Karpas-422 (cell line): ENCODE measurements at regions not wholly inside any gene's neighbourhood (a gene's known extent, or its start where the extent isn't known, plus 50 kb on each side); places are given as distances from the start of the nearest gene placed in this dataset.

Experiments
- DNase-seq: peaks from one replicate; pipeline ENCODE4 v3.0.0-alpha.2; 2015
- H2AFZ ChIP-seq: fragments of 200-600 bp; sonication (generic); 2 replicates; pipeline ENCODE4 v1.6.1; 2014; ENCODE audit warnings: antibody characterized with exemption, low read length, mixed read lengths
- H3K27ac ChIP-seq: fragments of 200-600 bp; sonication (generic); 2 replicates; pipeline ENCODE4 v1.5.1; 2014; ENCODE audit warnings: mild to moderate bottlenecking, low read length, moderate library complexity
- H3K27me3 ChIP-seq: fragments of 200-600 bp; sonication (generic); 2 replicates; pipeline ENCODE4 v1.6.1; 2014; ENCODE audit warnings: low read length, mixed read lengths
- H3K36me3 ChIP-seq: fragments of 200-600 bp; sonication (generic); 2 replicates; pipeline ENCODE4 v1.6.1; 2014; ENCODE audit warnings: low read length, mixed read lengths; ENCODE audit not compliant: insufficient read depth
- H3K4me1 ChIP-seq: fragments of 200-600 bp; sonication (generic); 2 replicates; pipeline ENCODE4 v1.6.1; 2014; ENCODE audit warnings: mild to moderate bottlenecking, low read length, mixed read lengths
- H3K4me2 ChIP-seq: fragments of 200-600 bp; sonication (generic); 2 replicates; pipeline ENCODE4 v1.6.1; 2014; ENCODE audit warnings: low read length, low read depth, mild to moderate bottlenecking; ENCODE audit not compliant: poor library complexity, severe bottlenecking
- H3K4me3 ChIP-seq: fragments of 200-600 bp; sonication (generic); 2 replicates; pipeline ENCODE4 v1.5.1; 2014; ENCODE audit warnings: mild to moderate bottlenecking, antibody characterized with exemption, low read length, mixed read lengths
- H3K79me2 ChIP-seq: fragments of 200-600 bp; sonication (generic); 2 replicates; pipeline ENCODE4 v1.6.1; 2014; ENCODE audit warnings: mild to moderate bottlenecking, low read length, mixed read lengths
- H3K9ac ChIP-seq: fragments of 200-600 bp; sonication (generic); 2 replicates; pipeline ENCODE4 v1.6.0; 2014; ENCODE audit warnings: low read length
- H3K9me2 ChIP-seq: fragments of 200-600 bp; sonication (generic), shearing (Covaris generic); replicated peaks from 2 replicates; pipeline ENCODE4 v1.6.0; 2014; ENCODE audit warnings: mild to moderate bottlenecking, low read length, moderate library complexity; ENCODE audit not compliant: insufficient read depth
- H3K9me3 ChIP-seq: fragments of 300-700, 200-600 bp; sonication (generic); 2 replicates; pipeline ENCODE4 v1.6.1; 2014; ENCODE audit warnings: low read length, mixed read lengths
- H4K20me1 ChIP-seq: fragments of 200-600 bp; sonication (generic); 2 replicates; pipeline ENCODE4 v1.6.1; 2014; ENCODE audit warnings: mild to moderate bottlenecking, antibody characterized with exemption, low read length, low read depth; ENCODE audit not compliant: insufficient read depth

DNA sequence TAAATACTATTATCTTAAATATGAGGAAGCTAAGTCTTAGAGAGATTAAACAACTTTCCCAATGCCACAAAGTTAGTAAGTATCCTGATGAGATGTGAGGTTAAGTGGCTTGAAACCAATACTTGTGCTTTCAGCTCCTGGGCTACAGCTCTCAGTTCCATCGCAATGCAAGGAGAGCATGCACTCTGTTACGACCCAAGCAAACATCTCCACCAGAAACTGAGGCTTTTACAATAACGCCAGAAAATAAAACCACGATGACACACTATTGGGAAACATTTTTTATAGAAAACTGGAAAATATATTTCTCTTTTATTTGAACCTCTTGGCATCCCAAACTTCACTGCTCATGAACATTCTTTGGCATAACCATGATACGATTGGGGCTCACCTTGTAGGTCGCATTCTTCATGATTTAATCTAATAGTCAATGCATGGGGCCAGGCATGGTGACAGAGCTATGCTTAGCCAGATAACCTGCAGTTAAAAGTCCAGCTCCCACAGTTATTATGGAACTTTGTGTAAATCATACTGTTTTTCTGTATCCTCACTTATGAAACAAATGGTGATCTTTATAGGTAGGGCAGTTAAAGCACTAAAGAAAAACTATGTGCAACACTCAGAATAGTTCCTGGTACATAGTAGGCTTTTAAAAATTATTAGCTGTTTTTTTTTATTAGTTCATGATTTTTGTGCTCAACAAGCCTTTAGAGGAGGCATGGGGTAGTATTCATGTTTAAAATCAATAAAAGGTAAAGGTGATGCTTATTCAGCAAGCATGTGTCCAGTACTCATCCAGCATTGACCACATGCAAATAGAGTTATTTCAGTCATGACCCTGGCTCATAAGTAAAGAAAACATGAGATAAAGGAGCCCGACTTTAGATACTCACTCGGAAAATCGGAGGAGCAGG is 238.3 kb upstream of the TRIB2 start:
- Histone ChIP-seq H3K4me2 (no peak overlapping the region), H3K9ac (no peak overlapping the region), H4K20me1 (no peaks in the 10 kb centered on the region), H3K9me3 (no peaks in the 10 kb centered on the region), H3K4me3 (no peak overlapping the region), H3K4me1 (no peaks in the 10 kb centered on the region), H3K79me2 (no peaks in the 10 kb centered on the region), H3K9me2 (no peaks in the 10 kb centered on the region), H3K36me3 (no peaks in the 10 kb centered on the region), H3K27ac (no peak overlapping the region), H2AFZ (no peak overlapping the region), H3K27me3 (no peaks in the 10 kb centered on the region)
- DNase-seq, result no peak

DNA sequence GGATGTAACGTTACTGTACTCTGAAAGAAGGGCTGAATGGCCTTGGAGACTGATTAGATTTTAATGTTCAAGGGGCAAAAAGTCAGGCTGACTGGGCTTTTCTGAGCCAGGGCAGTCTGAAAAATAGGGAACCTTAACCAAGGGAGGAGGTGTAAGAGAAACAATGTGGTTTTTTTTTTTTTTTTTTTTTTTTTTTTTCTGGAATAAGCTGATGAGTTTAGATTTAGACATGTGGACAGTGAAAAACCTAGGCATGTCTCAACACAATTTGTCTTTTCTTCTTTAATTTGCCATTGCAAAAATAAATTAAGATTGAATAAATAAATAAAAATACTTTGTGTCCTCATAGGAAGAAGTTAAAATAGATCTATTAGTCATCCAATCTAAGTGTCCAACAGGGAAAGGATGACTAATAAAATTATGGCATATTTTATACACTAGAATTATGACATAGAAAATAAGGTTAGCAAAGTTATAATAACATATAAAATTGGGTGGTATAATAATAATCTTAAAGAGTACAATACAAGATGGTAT is 237.6 kb upstream of the TRIB2 start:
- no peak for DNase-seq
- H3K4me2 ChIP-seq, result no peak overlapping the region
- H3K4me1 ChIP-seq, result no peaks in the 10 kb centered on the region

DNA sequence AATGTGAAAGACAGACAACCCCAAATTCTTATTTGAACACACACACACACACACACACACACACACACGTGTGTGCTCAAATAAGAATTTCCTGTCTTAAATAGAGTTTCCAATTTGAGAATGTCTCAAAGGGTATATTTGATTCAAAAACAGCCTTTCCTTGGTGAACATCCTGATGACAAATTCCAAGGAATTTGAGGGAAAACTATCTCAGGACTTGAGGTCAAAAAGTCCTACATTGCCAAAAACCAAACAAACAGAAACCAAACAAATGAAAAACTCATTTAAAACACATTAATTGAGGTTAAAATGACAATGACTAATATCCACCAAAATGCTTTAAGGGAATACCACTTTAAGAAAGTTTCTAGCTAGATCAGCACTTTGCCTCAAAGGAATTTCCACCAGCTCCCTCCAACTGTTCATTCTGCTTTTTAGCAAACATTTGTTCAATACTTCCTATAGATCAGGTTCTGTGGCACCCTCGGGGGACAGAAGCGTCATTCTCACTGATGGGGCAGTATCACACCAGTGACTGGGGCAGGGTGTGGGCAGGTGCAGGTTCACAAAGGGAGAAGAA is 232.1 kb upstream of the TRIB2 start:
- H3K4me1 ChIP-seq, result peaks cover 15% of the 10 kb centered on the region

More for the DNA sequence above, 237.6 kb upstream of the TRIB2 start:
- no peaks in the 10 kb centered on the region for H3K79me2 ChIP-seq
- no peaks in the 10 kb centered on the region for H3K36me3 ChIP-seq
- H3K9ac ChIP-seq, result no peak overlapping the region
- H2AFZ ChIP-seq, result no peak overlapping the region
- no peak overlapping the region for H3K4me3 ChIP-seq
- H4K20me1 ChIP-seq, result no peaks in the 10 kb centered on the region
- no peaks in the 10 kb centered on the region for H3K27me3 ChIP-seq
- no peak overlapping the region for H3K27ac ChIP-seq
- H3K9me3 ChIP-seq, result no peaks in the 10 kb centered on the region
- no peaks in the 10 kb centered on the region for H3K9me2 ChIP-seq

DNA sequence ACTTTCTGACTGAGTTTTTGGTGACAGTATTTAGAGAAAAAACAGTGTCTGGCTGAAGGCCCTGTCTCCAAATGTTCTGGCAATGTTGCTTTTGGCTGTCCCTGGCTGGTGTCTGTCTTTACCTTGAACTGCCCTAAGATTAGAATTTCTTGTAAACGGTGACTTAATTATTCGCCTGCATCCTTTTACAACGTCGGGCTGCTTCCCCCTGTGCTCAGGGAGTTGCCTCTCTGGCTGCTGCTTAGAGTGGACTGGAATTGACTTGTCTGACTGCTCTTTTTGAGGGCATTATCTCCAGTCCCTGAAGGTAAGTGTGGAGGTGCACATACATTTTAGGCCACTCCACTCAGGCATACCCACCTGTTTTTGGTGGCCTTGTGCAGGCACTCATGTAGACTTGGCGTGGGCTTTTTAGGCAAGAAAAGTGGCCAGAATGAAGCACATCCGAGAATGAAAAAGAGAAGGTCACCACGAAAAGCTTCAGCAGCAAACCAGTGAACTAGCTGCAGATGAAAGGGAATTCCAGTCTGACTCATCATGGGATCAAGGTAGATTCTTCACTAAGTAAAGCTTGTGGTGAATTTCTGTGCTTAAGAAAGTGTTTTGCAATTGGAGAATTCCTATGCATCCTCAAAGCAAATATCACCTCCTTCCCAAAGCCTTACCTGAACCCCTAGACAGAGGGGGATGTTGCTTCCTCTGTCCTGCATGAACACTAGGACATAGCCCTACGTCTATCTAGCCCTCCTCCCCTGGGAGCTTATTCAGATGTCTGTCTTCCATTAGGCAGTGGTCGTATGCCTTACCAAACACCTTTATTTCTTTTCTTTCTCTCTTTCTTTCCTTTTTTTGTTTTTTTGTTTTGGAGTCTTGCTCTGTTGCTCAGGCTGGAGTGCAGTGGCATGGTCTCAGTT is 230.3 kb upstream of the TRIB2 start:
- H4K20me1 ChIP-seq, result no peaks in the 10 kb centered on the region
- H3K4me1 ChIP-seq, result peaks cover 15% of the 10 kb centered on the region

More for the DNA sequence above, 232.1 kb upstream of the TRIB2 start:
- H3K4me3 ChIP-seq, result no peak overlapping the region
- no peaks in the 10 kb centered on the region for H3K36me3 ChIP-seq
- no peak overlapping the region for H3K27ac ChIP-seq
- H3K27me3 ChIP-seq, result no peaks in the 10 kb centered on the region
- H3K9ac ChIP-seq, result no peak overlapping the region
- H3K79me2 ChIP-seq, result no peaks in the 10 kb centered on the region
- no peak for DNase-seq
- no peaks in the 10 kb centered on the region for H4K20me1 ChIP-seq
- H3K9me2 ChIP-seq, result no peaks in the 10 kb centered on the region
- H3K4me2 ChIP-seq, result no peak overlapping the region
- no peaks in the 10 kb centered on the region for H3K9me3 ChIP-seq
- H2AFZ ChIP-seq, result no peak overlapping the region

DNA sequence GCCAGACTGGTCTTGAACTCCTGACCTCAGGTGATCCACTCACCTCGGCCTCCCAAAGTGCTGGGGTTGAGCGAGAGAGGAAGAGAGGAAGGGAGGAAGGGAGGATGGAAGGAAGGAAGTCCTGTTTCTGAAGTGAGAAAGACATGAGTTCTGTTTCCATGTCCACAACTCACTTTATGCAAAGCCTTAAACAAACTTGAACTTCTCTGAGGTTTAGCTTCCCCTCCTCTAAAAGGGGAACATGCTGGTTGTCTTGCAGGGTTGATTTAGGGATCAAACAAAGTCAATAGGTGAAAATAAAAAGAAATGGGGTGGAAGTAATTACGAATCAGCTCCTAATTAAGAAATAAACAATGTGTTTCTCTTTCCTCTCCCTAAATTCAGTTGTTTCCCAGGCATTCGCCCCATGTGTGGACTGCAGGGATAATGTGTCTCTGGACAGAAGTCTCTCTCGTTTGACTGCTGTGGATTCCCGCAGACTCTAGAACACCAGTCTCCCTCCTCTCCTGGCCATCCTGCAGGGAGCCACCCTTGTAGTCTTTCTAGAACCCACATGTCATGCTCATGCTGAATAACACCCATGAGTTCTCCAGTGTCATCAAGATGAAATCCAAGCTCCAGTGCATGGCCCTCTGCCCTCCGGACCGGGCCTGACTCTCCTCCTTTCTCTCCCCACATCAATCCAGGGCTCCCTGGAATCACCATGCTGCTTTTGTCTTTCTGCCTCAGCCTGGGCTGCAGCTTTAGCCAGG is 229.3 kb upstream of the TRIB2 start:
- Histone ChIP-seq H2AFZ (no peak overlapping the region), H3K4me1 (peaks cover 15% of the 10 kb centered on the region), H3K9ac (no peak overlapping the region), H3K4me3 (no peak overlapping the region), H3K9me3 (no peaks in the 10 kb centered on the region), H3K4me2 (no peak overlapping the region), H3K27ac (no peak overlapping the region), H3K36me3 (no peaks in the 10 kb centered on the region), H3K27me3 (no peaks in the 10 kb centered on the region), H3K79me2 (no peaks in the 10 kb centered on the region), H4K20me1 (no peaks in the 10 kb centered on the region), H3K9me2 (no peaks in the 10 kb centered on the region)
- no peak for DNase-seq

More for the DNA sequence above, 230.3 kb upstream of the TRIB2 start:
- H3K9ac ChIP-seq, result no peak overlapping the region
- no peak overlapping the region for H3K27ac ChIP-seq
- no peak for DNase-seq
- H3K9me2 ChIP-seq, result no peaks in the 10 kb centered on the region
- no peak overlapping the region for H2AFZ ChIP-seq
- no peaks in the 10 kb centered on the region for H3K36me3 ChIP-seq
- no peak overlapping the region for H3K4me3 ChIP-seq
- H3K79me2 ChIP-seq, result no peaks in the 10 kb centered on the region
- no peaks in the 10 kb centered on the region for H3K9me3 ChIP-seq
- no peaks in the 10 kb centered on the region for H3K27me3 ChIP-seq
- H3K4me2 ChIP-seq, result no peak overlapping the region

DNA sequence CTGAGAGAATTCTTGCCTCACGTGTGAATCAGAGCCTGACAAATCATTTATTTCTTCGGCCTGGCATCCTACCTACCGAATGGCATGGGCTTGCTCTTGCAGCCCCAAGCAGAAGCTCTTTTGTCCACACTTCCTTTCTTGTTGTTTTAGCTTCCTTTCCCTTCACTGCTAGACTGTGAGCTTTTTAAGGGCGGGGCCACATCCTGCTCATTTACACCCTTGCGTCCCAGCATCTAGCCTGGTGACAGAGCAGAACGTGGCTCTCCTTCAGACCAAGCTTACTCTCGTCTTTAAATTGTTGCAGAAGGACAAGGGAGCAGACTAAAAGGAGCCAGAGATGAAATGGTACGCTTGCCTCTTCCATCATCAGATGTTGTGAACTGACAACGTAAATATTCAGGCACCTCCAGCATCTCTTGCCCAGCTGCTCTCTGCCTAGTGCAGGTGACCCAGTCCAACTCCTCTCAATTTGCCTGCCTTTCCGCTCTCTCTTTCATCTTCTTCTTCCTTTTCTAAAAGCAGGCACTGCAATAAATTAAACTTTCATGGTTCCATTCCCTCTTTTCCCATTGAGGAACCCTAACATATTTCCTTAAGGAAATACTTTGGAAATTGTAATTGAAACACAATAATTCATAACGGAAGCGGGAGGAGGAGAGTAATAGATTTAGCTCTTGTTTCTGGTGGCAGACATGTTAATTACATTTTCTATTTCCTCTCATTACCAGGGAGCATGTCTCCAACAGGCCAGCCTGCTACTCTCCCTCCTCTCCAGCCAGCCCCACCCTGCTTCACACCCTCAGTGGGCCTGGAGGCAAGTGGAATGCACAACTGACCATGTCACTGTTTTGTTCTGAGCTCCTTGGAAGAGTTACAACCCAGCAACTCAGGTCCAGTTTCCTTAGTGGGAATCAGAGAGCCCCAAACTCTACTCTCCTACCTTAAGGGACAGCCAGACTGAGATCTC is 228.1 kb upstream of the TRIB2 start:
- H2AFZ ChIP-seq, result no peak overlapping the region
- H3K4me1 ChIP-seq, result peaks cover 15% of the 10 kb centered on the region
- DNase-seq, result peak; percentile 49
- H3K9me3 ChIP-seq, result no peaks in the 10 kb centered on the region
- no peak overlapping the region for H3K27ac ChIP-seq
- H4K20me1 ChIP-seq, result no peaks in the 10 kb centered on the region
- H3K4me3 ChIP-seq, result no peak overlapping the region
- no peak overlapping the region for H3K9ac ChIP-seq
- no peak overlapping the region for H3K4me2 ChIP-seq
- H3K79me2 ChIP-seq, result no peaks in the 10 kb centered on the region
- H3K36me3 ChIP-seq, result no peaks in the 10 kb centered on the region
- no peaks in the 10 kb centered on the region for H3K27me3 ChIP-seq
- no peaks in the 10 kb centered on the region for H3K9me2 ChIP-seq

DNA sequence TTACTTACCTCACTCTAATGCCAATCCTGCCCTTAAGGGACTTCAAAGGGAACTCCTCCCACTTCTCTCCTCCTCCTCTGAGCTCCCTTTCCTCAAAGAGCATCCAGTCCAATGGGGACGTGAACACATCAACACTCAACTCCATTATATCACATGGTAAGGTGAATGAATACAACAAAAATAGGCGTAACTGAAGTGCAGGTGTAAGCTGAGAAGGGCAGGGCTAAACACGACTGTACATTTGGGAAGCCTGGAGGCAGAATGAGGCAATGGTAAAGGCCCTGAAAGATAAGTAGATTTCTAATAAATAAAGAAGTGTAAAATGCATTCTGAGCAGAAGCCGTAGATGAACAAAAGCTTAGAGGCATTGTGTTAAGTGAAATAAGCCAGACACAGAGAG is 226.1 kb upstream of the TRIB2 start:
- H3K9ac ChIP-seq, result no peak overlapping the region
- peaks cover 15% of the 10 kb centered on the region for H3K4me1 ChIP-seq

More for the DNA sequence above, 226.1 kb upstream of the TRIB2 start:
- H3K27ac ChIP-seq, result no peak overlapping the region
- no peak overlapping the region for H3K4me3 ChIP-seq
- no peaks in the 10 kb centered on the region for H3K9me2 ChIP-seq
- H4K20me1 ChIP-seq, result no peaks in the 10 kb centered on the region
- H2AFZ ChIP-seq, result no peak overlapping the region
- H3K36me3 ChIP-seq, result no peaks in the 10 kb centered on the region
- H3K4me2 ChIP-seq, result no peak overlapping the region
- H3K79me2 ChIP-seq, result no peaks in the 10 kb centered on the region
- no peaks in the 10 kb centered on the region for H3K27me3 ChIP-seq
- DNase-seq, result no peak
- no peaks in the 10 kb centered on the region for H3K9me3 ChIP-seq
